Esophagus squamous epithelium (tissue), 5 donors: ENCODE measurements at regions not wholly inside any gene's neighbourhood (a gene's known extent, or its start where the extent isn't known, plus 50 kb on each side); places are given as distances from the start of the nearest gene placed in this dataset.

Experiments used
- DNase-seq: peaks from one replicate; lab custom pipeline; 2025; lab: John Stamatoyannopoulos, UW
- H3K27ac ChIP-seq, 4 donors: fragments of 200-600 bp; sonication (generic); one replicate each; pipeline ENCODE4 v1.5.1; 2016 to 2019; ENCODE audit warnings: mild to moderate bottlenecking in 1 of 4
- H3K27me3 ChIP-seq, 4 donors: fragments of 200-600 bp; sonication (generic); 1 replicate in 3 of 4; 2 replicates in 1 of 4; pipeline versions ENCODE4 v1.5.1 to v1.6.0; 2017 to 2021; ENCODE audit warnings: antibody characterized with exemption in 1 of 4
- H3K36me3 ChIP-seq, 3 donors: fragments of 200-600 bp; sonication (generic); one replicate each; pipeline ENCODE4 v1.5.1; 2016 to 2019
- H3K4me1 ChIP-seq, 3 donors: fragments of 200-600 bp; sonication (generic); one replicate each; pipeline ENCODE4 v1.5.1; 2017 to 2019
- H3K4me3 ChIP-seq, 4 donors: fragments of 200-600 bp; sonication (generic); 1 replicate in 3 of 4; 2 replicates in 1 of 4; pipeline ENCODE4 v1.5.1; 2016 to 2019; ENCODE audit warnings: mild to moderate bottlenecking in 2 of 4, moderate library complexity in 1 of 4
- H3K9me3 ChIP-seq, 3 donors: fragments of 200-600 bp; sonication (generic); one replicate each; pipeline ENCODE4 v1.5.1; 2016 to 2019
- POLR2A ChIP-seq, 4 donors: fragments of 450-650 bp; IDR thresholded peaks; one replicate each; pipeline ENCODE4 v1.6.1; 2017; ENCODE audit warnings: antibody characterized with exemption in 4 of 4, mild to moderate bottlenecking in 4 of 4, moderate library complexity in 3 of 4
- WGBS, 2 donors: methylation state at CpG; one replicate each; pipeline ENCODE4 v1.1.5; 2018; 5-methylcytosine and 5-hydroxymethylcytosine counted together
- intact Hi-C: fragments of 100-400 bp; cut with DNase I; formaldehyde crosslinking; loops from one replicate; pipeline ENCODE4 v1.15.0; 2022
- TF ChIP-seq, protein P1 (sequence below), 6 experiments: fragments of 450-650 bp in 4 of 6; fragments of 200-600 bp in 2 of 6; sonication (generic) in 2 of 6; IDR thresholded peaks; one replicate each; pipeline ENCODE4 v1.5.1; 2016 to 2019; ENCODE audit warnings: antibody characterized with exemption in 6 of 6, mild to moderate bottlenecking in 4 of 6, moderate library complexity in 4 of 6
- donor health status: DM: yes; HTN: yes; CAD: no.

DNA sequence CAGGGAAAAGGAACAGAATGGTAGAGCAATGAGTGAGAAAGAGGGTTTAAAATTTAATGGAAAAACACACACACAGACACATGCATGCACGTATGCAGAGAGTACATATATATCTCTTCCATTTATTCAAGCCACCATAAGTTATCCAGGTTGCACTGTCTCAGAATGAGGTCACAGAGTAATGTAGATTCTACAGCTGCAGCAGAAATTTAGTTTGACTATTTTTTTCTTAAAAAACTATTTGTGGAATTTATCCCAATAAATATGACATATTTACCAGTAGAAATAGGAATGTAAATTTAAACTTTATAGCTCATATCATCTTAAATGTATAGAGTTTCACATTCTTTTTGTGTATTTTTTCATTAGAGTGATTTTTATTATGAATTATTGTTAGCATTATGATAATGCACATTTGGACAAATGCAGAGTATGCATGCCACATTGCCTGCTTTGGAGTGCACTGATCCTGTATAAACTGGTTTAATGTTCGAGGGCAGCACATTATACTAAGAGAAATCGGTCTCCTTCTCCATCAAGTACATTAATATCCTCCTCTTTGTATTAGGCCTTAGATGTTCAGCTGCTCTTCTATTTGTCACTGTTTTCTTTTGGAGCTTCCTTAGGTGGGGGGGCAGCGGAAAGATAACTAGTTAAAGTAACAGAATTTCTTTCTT, 216.3 kb upstream of the TARS1 start:
- Histone ChIP-seq H3K4me3 (no peak overlapping the region), H3K36me3 (no peaks in the 10 kb centered on the region), H3K4me1 (no peaks in the 10 kb centered on the region), H3K9me3 (no peaks in the 10 kb centered on the region), H3K27ac (no peak overlapping the region), H3K27me3 (no peaks in the 10 kb centered on the region)
- DNase-seq: no peak
- 76 to 89% methylated on average over 4 of the region's 4 CpGs for WGBS, 2 donors
- TF ChIP-seq, protein P1, sequence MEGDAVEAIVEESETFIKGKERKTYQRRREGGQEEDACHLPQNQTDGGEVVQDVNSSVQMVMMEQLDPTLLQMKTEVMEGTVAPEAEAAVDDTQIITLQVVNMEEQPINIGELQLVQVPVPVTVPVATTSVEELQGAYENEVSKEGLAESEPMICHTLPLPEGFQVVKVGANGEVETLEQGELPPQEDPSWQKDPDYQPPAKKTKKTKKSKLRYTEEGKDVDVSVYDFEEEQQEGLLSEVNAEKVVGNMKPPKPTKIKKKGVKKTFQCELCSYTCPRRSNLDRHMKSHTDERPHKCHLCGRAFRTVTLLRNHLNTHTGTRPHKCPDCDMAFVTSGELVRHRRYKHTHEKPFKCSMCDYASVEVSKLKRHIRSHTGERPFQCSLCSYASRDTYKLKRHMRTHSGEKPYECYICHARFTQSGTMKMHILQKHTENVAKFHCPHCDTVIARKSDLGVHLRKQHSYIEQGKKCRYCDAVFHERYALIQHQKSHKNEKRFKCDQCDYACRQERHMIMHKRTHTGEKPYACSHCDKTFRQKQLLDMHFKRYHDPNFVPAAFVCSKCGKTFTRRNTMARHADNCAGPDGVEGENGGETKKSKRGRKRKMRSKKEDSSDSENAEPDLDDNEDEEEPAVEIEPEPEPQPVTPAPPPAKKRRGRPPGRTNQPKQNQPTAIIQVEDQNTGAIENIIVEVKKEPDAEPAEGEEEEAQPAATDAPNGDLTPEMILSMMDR (IDR thresholded peaks at IDR 0.05): no peak
- TF ChIP-seq POLR2A (IDR thresholded peaks at IDR 0.05): no peak
- intact Hi-C loops: no loop called here

DNA sequence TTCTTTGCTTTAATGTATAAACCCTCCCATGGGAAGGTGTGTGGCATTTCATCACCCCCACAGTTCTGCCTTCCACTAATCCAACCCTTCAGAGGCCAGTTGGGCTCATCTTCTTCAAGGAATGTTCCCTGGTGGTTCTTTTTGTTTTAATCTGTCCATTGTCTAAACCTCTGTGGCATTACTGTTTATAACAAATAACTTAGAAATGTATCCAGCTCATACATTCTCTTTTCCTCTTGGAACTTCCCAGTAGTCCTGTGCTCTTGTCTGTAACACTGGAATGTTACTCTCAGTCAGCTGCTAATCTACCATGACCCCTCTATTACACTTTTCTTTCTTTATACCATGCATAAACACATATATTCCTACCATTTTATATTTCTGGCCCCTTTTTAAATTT, 213.5 kb upstream of the TARS1 start:
- Histone ChIP-seq H3K27ac (no peak overlapping the region), H3K36me3 (no peaks in the 10 kb centered on the region), H3K27me3 (no peaks in the 10 kb centered on the region), H3K9me3 (no peaks in the 10 kb centered on the region), H3K4me1 (no peaks in the 10 kb centered on the region), H3K4me3 (no peak overlapping the region)
- intact Hi-C loops: no loop called here
- DNase-seq: no peak
- TF ChIP-seq, protein P1 (IDR thresholded peaks at IDR 0.05): no peak
- TF ChIP-seq POLR2A (IDR thresholded peaks at IDR 0.05): no peak

DNA sequence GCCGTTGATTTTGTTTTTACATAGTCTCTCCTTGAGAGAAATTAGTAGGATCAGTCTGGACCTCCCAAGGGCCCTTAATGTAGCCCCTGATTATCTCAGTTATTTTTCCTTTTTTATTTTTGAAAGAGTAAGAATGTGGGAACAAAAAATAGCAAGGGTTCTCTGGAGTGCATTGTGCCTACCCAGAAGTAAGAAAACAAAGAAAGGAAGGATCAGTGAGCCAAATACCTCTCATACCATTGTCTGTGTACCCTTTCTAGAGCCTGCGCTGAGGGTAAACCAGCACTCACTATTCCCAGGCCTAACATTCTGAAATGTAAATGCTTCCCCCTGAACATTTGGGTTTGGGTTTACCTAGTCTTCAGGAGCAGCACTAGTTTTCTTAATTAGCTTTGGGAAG, 213.0 kb upstream of the TARS1 start:
- no peak for DNase-seq
- no peaks in the 10 kb centered on the region for H3K4me1 ChIP-seq
- no peaks in the 10 kb centered on the region for H3K27me3 ChIP-seq
- no peak overlapping the region for H3K27ac ChIP-seq
- TF ChIP-seq, protein P1 (IDR thresholded peaks at IDR 0.05): no peak
- no peak for TF ChIP-seq POLR2A (IDR thresholded peaks at IDR 0.05)
- H3K4me3 ChIP-seq: no peak overlapping the region
- WGBS, 2 donors: 84 to 91% methylated on average over 2 of the region's 2 CpGs
- no peaks in the 10 kb centered on the region for H3K36me3 ChIP-seq
- intact Hi-C loops: no loop called here
- H3K9me3 ChIP-seq: no peaks in the 10 kb centered on the region

DNA sequence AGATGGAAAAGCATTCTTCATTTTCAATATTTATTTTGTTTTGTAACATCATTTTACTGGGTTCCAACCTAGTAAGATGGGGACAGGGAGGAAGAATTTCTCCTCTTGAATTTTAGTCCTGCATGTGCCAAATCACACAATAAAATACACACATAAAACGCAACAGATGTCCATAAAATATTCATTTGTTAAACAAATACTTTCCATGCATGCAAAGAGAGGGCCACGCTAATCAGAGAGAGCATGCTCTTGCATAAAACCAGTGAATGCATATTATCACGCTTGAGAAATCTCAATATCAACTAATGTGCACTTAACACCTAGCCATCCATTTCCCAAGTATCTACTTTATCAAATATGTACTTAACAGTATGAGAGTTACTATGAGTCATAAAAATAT, 212.6 kb upstream of the TARS1 start:
- no peak for DNase-seq
- no peaks in the 10 kb centered on the region for H3K27me3 ChIP-seq
- H3K4me3 ChIP-seq: no peak overlapping the region
- WGBS, 2 donors: 73 to 79% methylated on average over 3 of the region's 3 CpGs
- H3K4me1 ChIP-seq: no peaks in the 10 kb centered on the region
- H3K27ac ChIP-seq: no peak overlapping the region
- intact Hi-C loops: no loop called here
- H3K36me3 ChIP-seq: no peaks in the 10 kb centered on the region
- H3K9me3 ChIP-seq: no peaks in the 10 kb centered on the region
- TF ChIP-seq, protein P1 (IDR thresholded peaks at IDR 0.05): no peak
- no peak for TF ChIP-seq POLR2A (IDR thresholded peaks at IDR 0.05)

DNA sequence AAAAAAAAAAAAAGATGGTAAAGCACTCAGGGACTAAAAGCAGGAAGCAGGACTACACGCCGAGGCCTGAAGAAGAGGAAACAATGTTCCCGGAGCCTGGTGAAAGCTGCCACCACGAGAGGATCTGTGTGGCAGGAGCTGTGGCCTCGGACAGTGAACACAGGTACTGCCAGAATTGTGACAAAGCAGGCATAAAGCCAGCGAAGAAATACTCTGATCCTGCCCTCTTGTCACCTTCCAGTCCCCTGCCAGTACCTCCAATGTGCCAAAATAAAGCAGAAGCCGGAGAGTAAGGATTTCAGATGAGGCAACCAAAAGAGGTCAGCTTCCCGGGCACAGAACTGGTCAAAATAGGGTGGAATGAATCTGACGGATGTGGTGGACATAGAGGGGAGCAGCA, 211.5 kb upstream of the TARS1 start:
- H3K27ac ChIP-seq: no peak overlapping the region
- DNase-seq: no peak
- H3K9me3 ChIP-seq: no peaks in the 10 kb centered on the region
- H3K4me1 ChIP-seq: no peaks in the 10 kb centered on the region
- no peak overlapping the region for H3K4me3 ChIP-seq
- WGBS, 2 donors: 49 to 74% methylated on average over 9 of the region's 9 CpGs
- no peaks in the 10 kb centered on the region for H3K36me3 ChIP-seq
- no peaks in the 10 kb centered on the region for H3K27me3 ChIP-seq
- TF ChIP-seq POLR2A (IDR thresholded peaks at IDR 0.05): no peak
- TF ChIP-seq, protein P1 (IDR thresholded peaks at IDR 0.05): no peak
- intact Hi-C loops: no loop called here
